ENCODE measurements at regions not wholly inside any gene's neighbourhood (a gene's known extent, or its start where the extent isn't known, plus 50 kb on each side); places are given as distances from the start of the nearest gene placed in this dataset.
A peak's percentile ranks its signal among the peaks of the same experiment; 100 is the strongest.

GRCh38 chr2:20150110-20150706, 74.7 kb downstream of the SDC1 start:
- H3K27ac Mint-ChIP-seq: no peak overlapping the region
- no peaks in the 10 kb centered on the region for H3K36me3 Mint-ChIP-seq
- no peaks in the 10 kb centered on the region for H3K9me3 Mint-ChIP-seq
- ATAC-seq (no peak), DNase-seq (ENCODE audit: low spot score in 2 of 2) (no peak)
- H3K4me1 Mint-ChIP-seq: no peaks in the 10 kb centered on the region
- H3K4me3 Mint-ChIP-seq: no peak overlapping the region

GRCh38 chr2:20149703-20150030, 75.3 kb downstream of the SDC1 start:
- no peaks in the 10 kb centered on the region for H3K36me3 Mint-ChIP-seq
- no peak overlapping the region for H3K4me3 Mint-ChIP-seq
- ATAC-seq (no peak), DNase-seq (ENCODE audit: low spot score in 2 of 2) (no peak)
- H3K9me3 Mint-ChIP-seq: no peaks in the 10 kb centered on the region
- no peaks in the 10 kb centered on the region for H3K4me1 Mint-ChIP-seq
- no peak overlapping the region for H3K27ac Mint-ChIP-seq

- Mint-ChIP-seq H3K4me1 (no peaks in the 10 kb centered on the region), H3K4me3 (no peak overlapping the region), H3K36me3 (no peaks in the 10 kb centered on the region), H3K9me3 (no peaks in the 10 kb centered on the region), H3K27ac (no peak overlapping the region)
- ATAC-seq (no peak), DNase-seq (ENCODE audit: low spot score in 2 of 2) (no peak)
Observed at GRCh38 chr2:20148923-20149702, 75.8 kb downstream of the SDC1 start.

GRCh38 chr2:20148426-20148922, 76.5 kb downstream of the SDC1 start:
- H3K4me3 Mint-ChIP-seq: no peak overlapping the region
- no peaks in the 10 kb centered on the region for H3K36me3 Mint-ChIP-seq
- H3K4me1 Mint-ChIP-seq: no peaks in the 10 kb centered on the region
- no peak overlapping the region for H3K27ac Mint-ChIP-seq
- no peak for ATAC-seq
- no peaks in the 10 kb centered on the region for H3K9me3 Mint-ChIP-seq
- no peak for DNase-seq (ENCODE audit: low spot score in 2 of 2)

GRCh38 chr2:20147351-20147750, 77.6 kb downstream of the SDC1 start:
- ATAC-seq (no peak), DNase-seq (ENCODE audit: low spot score in 2 of 2) (no peak)
- no peak overlapping the region for H3K27ac Mint-ChIP-seq
- H3K4me3 Mint-ChIP-seq: no peak overlapping the region
- no peaks in the 10 kb centered on the region for H3K4me1 Mint-ChIP-seq
- H3K9me3 Mint-ChIP-seq: no peaks in the 10 kb centered on the region
- no peaks in the 10 kb centered on the region for H3K36me3 Mint-ChIP-seq

GRCh38 chr2:20146401-20146800, 78.5 kb downstream of the SDC1 start:
- no peak for ATAC-seq
- Mint-ChIP-seq H3K4me3 (no peak overlapping the region), H3K9me3 (no peaks in the 10 kb centered on the region), H3K27ac (no peak overlapping the region), H3K4me1 (no peaks in the 10 kb centered on the region), H3K36me3 (no peaks in the 10 kb centered on the region)
- DNase-seq (ENCODE audit: low spot score in 2 of 2): no peak

GRCh38 chr2:20145497-20146193, 79.3 kb downstream of the SDC1 start:
- Mint-ChIP-seq H3K27ac (no peak overlapping the region), H3K4me3 (no peak overlapping the region), H3K36me3 (no peaks in the 10 kb centered on the region), H3K9me3 (no peaks in the 10 kb centered on the region), H3K4me1 (no peaks in the 10 kb centered on the region)
- ATAC-seq (peak; percentile 54), DNase-seq (ENCODE audit: low spot score in 2 of 2) (no peak)

- no peak for ATAC-seq
- Mint-ChIP-seq H3K27ac (no peak overlapping the region), H3K4me3 (no peak overlapping the region), H3K4me1 (no peaks in the 10 kb centered on the region), H3K9me3 (no peaks in the 10 kb centered on the region), H3K36me3 (no peaks in the 10 kb centered on the region)
- DNase-seq (ENCODE audit: low spot score in 2 of 2): no peak
Observed at GRCh38 chr2:20144861-20145260, 80.1 kb downstream of the SDC1 start.

GRCh38 chr2:20144196-20144595, 80.7 kb downstream of the SDC1 start:
- ATAC-seq: no peak

GRCh38 chr2:20143263-20143662, 81.7 kb downstream of the SDC1 start:
- no peak overlapping the region for H3K27ac Mint-ChIP-seq
- H3K4me1 Mint-ChIP-seq: no peaks in the 10 kb centered on the region
- DNase-seq (ENCODE audit: low spot score in 2 of 2): no peak

More at GRCh38 chr2:20144196-20144595, 80.7 kb downstream of the SDC1 start:
- Mint-ChIP-seq H3K27ac (no peak overlapping the region), H3K4me3 (no peak overlapping the region), H3K36me3 (no peaks in the 10 kb centered on the region), H3K9me3 (no peaks in the 10 kb centered on the region), H3K4me1 (no peaks in the 10 kb centered on the region)
- DNase-seq (ENCODE audit: low spot score in 2 of 2): no peak

GRCh38 chr2:20141806-20142205, 83.1 kb downstream of the SDC1 start:
- ATAC-seq (no peak), DNase-seq (ENCODE audit: low spot score in 2 of 2) (no peak)
- H3K36me3 Mint-ChIP-seq: no peaks in the 10 kb centered on the region
- no peaks in the 10 kb centered on the region for H3K4me1 Mint-ChIP-seq
- H3K27ac Mint-ChIP-seq: no peak overlapping the region
- H3K4me3 Mint-ChIP-seq: no peak overlapping the region
- H3K9me3 Mint-ChIP-seq: no peaks in the 10 kb centered on the region

More at GRCh38 chr2:20143263-20143662, 81.7 kb downstream of the SDC1 start:
- ATAC-seq: no peak
- Mint-ChIP-seq H3K9me3 (no peaks in the 10 kb centered on the region), H3K4me3 (no peak overlapping the region), H3K36me3 (no peaks in the 10 kb centered on the region)

- Mint-ChIP-seq H3K27ac (no peak overlapping the region), H3K4me1 (no peaks in the 10 kb centered on the region)
- no peak for DNase-seq (ENCODE audit: low spot score in 2 of 2)
Observed at GRCh38 chr2:20141056-20141762, 83.7 kb downstream of the SDC1 start.

GRCh38 chr2:20140321-20141055, 84.4 kb downstream of the SDC1 start:
- Mint-ChIP-seq H3K4me1 (no peaks in the 10 kb centered on the region), H3K27ac (no peak overlapping the region), H3K36me3 (no peaks in the 10 kb centered on the region), H3K4me3 (no peak overlapping the region), H3K9me3 (no peaks in the 10 kb centered on the region)
- no peak for DNase-seq (ENCODE audit: low spot score in 2 of 2)
- no peak for ATAC-seq

More at GRCh38 chr2:20141056-20141762, 83.7 kb downstream of the SDC1 start:
- no peaks in the 10 kb centered on the region for H3K9me3 Mint-ChIP-seq
- H3K4me3 Mint-ChIP-seq: no peak overlapping the region
- no peaks in the 10 kb centered on the region for H3K36me3 Mint-ChIP-seq
- peak; percentile 4 for ATAC-seq

- H3K9me3 Mint-ChIP-seq: no peaks in the 10 kb centered on the region
Observed at GRCh38 chr2:20139407-20140172, 85.3 kb downstream of the SDC1 start.

More at GRCh38 chr2:20139407-20140172, 85.3 kb downstream of the SDC1 start:
- ATAC-seq: no peak
- no peak for DNase-seq (ENCODE audit: low spot score in 2 of 2)
- H3K4me1 Mint-ChIP-seq: no peaks in the 10 kb centered on the region
- no peak overlapping the region for H3K27ac Mint-ChIP-seq
- no peak overlapping the region for H3K4me3 Mint-ChIP-seq
- no peaks in the 10 kb centered on the region for H3K36me3 Mint-ChIP-seq
